ENCODE measurements at regions not wholly inside any gene's neighbourhood (a gene's known extent, or its start where the extent isn't known, plus 50 kb on each side); places are given as distances from the start of the nearest gene placed in this dataset.

- DNase-seq (ENCODE audit: low read depth) = no peak
Measured at GRCh38 chr20:60510356-60510755, 552.1 kb downstream of the CDH26 start.

GRCh38 chr20:60512443-60512842 is 554.2 kb downstream of the CDH26 start:
- DNase-seq (ENCODE audit: low read depth) = peak; percentile 32

GRCh38 chr20:60513141-60513540 is 554.9 kb downstream of the CDH26 start:
- no peak for DNase-seq (ENCODE audit: low read depth)

GRCh38 chr20:60516442-60516841 is 558.2 kb downstream of the CDH26 start:
- no peak for DNase-seq (ENCODE audit: low read depth)

- no peak for DNase-seq (ENCODE audit: low read depth)
Measured at GRCh38 chr20:60518022-60518421, 559.8 kb downstream of the CDH26 start.

GRCh38 chr20:60525397-60525796 is 567.2 kb downstream of the CDH26 start:
- DNase-seq (ENCODE audit: low read depth) = no peak

- no peak for DNase-seq (ENCODE audit: low read depth)
Measured at GRCh38 chr20:60527656-60528055, 569.4 kb downstream of the CDH26 start.

GRCh38 chr20:60528141-60528540 is 569.9 kb downstream of the CDH26 start:
- no peak for DNase-seq (ENCODE audit: low read depth)

- no peak for DNase-seq (ENCODE audit: low read depth)
Measured at GRCh38 chr20:60529149-60529548, 570.9 kb downstream of the CDH26 start.

GRCh38 chr20:60535211-60535610 is 577.0 kb downstream of the CDH26 start:
- DNase-seq (ENCODE audit: low read depth) = no peak

GRCh38 chr20:60540591-60540990 is 582.4 kb downstream of the CDH26 start:
- no peak for DNase-seq (ENCODE audit: low read depth)

GRCh38 chr20:60541991-60542390 is 583.8 kb downstream of the CDH26 start:
- no peak for DNase-seq (ENCODE audit: low read depth)

- DNase-seq (ENCODE audit: low read depth) = no peak
Measured at GRCh38 chr20:60543598-60543997, 585.4 kb downstream of the CDH26 start.

- DNase-seq (ENCODE audit: low read depth) = no peak
Measured at GRCh38 chr20:60553095-60553494, 594.9 kb downstream of the CDH26 start.

GRCh38 chr20:60558486-60558885 is 600.3 kb downstream of the CDH26 start:
- no peak for DNase-seq (ENCODE audit: low read depth)

- DNase-seq (ENCODE audit: low read depth) = no peak
Measured at GRCh38 chr20:60559462-60559861, 601.2 kb downstream of the CDH26 start.

- no peak for DNase-seq (ENCODE audit: low read depth)
Measured at GRCh38 chr20:60561052-60561451, 602.8 kb downstream of the CDH26 start.

GRCh38 chr20:60565083-60565482 is 606.9 kb downstream of the CDH26 start:
- DNase-seq (ENCODE audit: low read depth) = no peak

GRCh38 chr20:60565551-60565950 is 607.3 kb downstream of the CDH26 start:
- DNase-seq (ENCODE audit: low read depth) = no peak

GRCh38 chr20:60569116-60569515 is 610.9 kb downstream of the CDH26 start:
- DNase-seq (ENCODE audit: low read depth) = no peak

GRCh38 chr20:60570481-60571277 is 612.5 kb downstream of the CDH26 start:
- DNase-seq (ENCODE audit: low read depth) = no peak

- DNase-seq (ENCODE audit: low read depth) = no peak
Measured at GRCh38 chr20:60573003-60573680, 614.9 kb downstream of the CDH26 start.

- no peak for DNase-seq (ENCODE audit: low read depth)
Measured at GRCh38 chr20:60576236-60576635, 618.0 kb downstream of the CDH26 start.

Measured in Daoy (cell line).